Tibial artery (tissue), 4 donors: ENCODE measurements at regions not wholly inside any gene's neighbourhood (a gene's known extent, or its start where the extent isn't known, plus 50 kb on each side); places are given as distances from the start of the nearest gene placed in this dataset.

ENCODE experiments used
- DNase-seq, 2 donors: peaks; one replicate each; pipeline ENCODE4 v3.0.0-alpha.2; 2019
- H3K27ac ChIP-seq, 2 donors: fragments of 200-600 bp; sonication (generic) in 1 of 2; 1 replicate in 1 of 2; 2 replicates in 1 of 2; pipeline ENCODE4 v1.5.1; 2018 to 2019; ENCODE audit warnings: mild to moderate bottlenecking in 1 of 2
- H3K27me3 ChIP-seq, 2 donors: fragments of 200-600 bp; sonication (generic) in 1 of 2; one replicate each; pipeline versions ENCODE4 v1.5.1 to v1.6.0; 2016 to 2019
- H3K36me3 ChIP-seq, 3 donors: fragments of 200-600 bp; sonication (generic) in 2 of 3; one replicate each; pipeline ENCODE4 v1.5.1; 2016 to 2019; ENCODE audit warnings: mild to moderate bottlenecking in 2 of 3
- H3K4me1 ChIP-seq, 4 donors: fragments of 200-600 bp; sonication (generic) in 2 of 4; 1 replicate in 3 of 4; 2 replicates in 1 of 4; pipeline ENCODE4 v1.5.1; 2016 to 2019
- H3K4me3 ChIP-seq, 2 donors: fragments of 200-600 bp; sonication (generic) in 1 of 2; 1 replicate in 1 of 2; 2 replicates in 1 of 2; pipeline ENCODE4 v1.5.1; 2018 to 2019; ENCODE audit warnings: mild to moderate bottlenecking in 2 of 2
- H3K9me3 ChIP-seq, 3 donors: fragments of 200-600 bp; sonication (generic) in 1 of 3; one replicate each; pipeline ENCODE4 v1.5.1; 2016 to 2019
- intact Hi-C: fragments of 100-400 bp; cut with DNase I; formaldehyde crosslinking; loops from one replicate; pipeline ENCODE4 v1.15.0; 2023; ENCODE audit warnings: low total_unique reads
- TF ChIP-seq, protein P1 (sequence below), 2 experiments: fragments of 200-600 bp in 1 of 2; fragments of 450-650 bp in 1 of 2; IDR thresholded peaks; one replicate each; pipeline ENCODE4 v1.5.1; 2017 to 2019; ENCODE audit warnings: antibody characterized with exemption in 2 of 2, mild to moderate bottlenecking in 1 of 2, moderate library complexity in 1 of 2

DNA sequence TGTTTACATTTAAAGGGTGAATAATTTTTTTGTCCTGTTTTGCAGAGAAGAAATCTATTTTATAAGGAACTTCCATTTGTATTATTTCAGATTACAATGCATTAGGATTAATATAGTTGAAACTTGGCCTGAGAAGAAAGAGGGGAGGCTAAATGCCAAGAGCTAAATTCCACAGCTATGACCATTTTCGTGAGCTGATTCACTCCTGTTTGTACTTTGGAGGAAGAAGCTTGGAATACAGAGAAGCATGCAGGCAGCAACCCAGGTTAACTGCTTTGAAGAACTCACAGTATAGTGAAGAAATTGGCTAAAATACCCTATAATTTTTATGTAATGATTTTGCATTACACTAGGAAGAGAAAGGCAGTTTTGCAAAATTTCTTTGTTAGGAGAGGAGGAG lies 309.4 kb upstream of the KLF12 start:
- H3K27me3 ChIP-seq: no peaks in the 10 kb centered on the region
- intact Hi-C loops: no loop called here
- no peak overlapping the region for H3K4me3 ChIP-seq
- no peak overlapping the region for H3K27ac ChIP-seq
- H3K4me1 ChIP-seq: peaks cover 0 to 12% (median 5%) of the 10 kb centered on the region in 4 donors
- TF ChIP-seq, protein P1, sequence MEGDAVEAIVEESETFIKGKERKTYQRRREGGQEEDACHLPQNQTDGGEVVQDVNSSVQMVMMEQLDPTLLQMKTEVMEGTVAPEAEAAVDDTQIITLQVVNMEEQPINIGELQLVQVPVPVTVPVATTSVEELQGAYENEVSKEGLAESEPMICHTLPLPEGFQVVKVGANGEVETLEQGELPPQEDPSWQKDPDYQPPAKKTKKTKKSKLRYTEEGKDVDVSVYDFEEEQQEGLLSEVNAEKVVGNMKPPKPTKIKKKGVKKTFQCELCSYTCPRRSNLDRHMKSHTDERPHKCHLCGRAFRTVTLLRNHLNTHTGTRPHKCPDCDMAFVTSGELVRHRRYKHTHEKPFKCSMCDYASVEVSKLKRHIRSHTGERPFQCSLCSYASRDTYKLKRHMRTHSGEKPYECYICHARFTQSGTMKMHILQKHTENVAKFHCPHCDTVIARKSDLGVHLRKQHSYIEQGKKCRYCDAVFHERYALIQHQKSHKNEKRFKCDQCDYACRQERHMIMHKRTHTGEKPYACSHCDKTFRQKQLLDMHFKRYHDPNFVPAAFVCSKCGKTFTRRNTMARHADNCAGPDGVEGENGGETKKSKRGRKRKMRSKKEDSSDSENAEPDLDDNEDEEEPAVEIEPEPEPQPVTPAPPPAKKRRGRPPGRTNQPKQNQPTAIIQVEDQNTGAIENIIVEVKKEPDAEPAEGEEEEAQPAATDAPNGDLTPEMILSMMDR (IDR thresholded peaks at IDR 0.05): no peak
- H3K9me3 ChIP-seq: peaks cover 0 to 10% (median 0%) of the 10 kb centered on the region in 3 donors
- DNase-seq: no peak
- no peaks in the 10 kb centered on the region for H3K36me3 ChIP-seq

- no peaks in the 10 kb centered on the region for H3K27me3 ChIP-seq
- intact Hi-C loops: no loop called here
- H3K4me1 ChIP-seq: peaks cover 0 to 12% (median 5%) of the 10 kb centered on the region in 4 donors
- TF ChIP-seq, protein P1 (IDR thresholded peaks at IDR 0.05): no peak
- no peaks in the 10 kb centered on the region for H3K36me3 ChIP-seq
- no peak overlapping the region for H3K27ac ChIP-seq
- H3K9me3 ChIP-seq: peaks cover 0 to 10% (median 0%) of the 10 kb centered on the region in 3 donors
- DNase-seq: no peak
- no peak overlapping the region for H3K4me3 ChIP-seq
These were observed 308.5 kb upstream of the KLF12 start for GRCh38 chr13:74442751-74443150.

DNA sequence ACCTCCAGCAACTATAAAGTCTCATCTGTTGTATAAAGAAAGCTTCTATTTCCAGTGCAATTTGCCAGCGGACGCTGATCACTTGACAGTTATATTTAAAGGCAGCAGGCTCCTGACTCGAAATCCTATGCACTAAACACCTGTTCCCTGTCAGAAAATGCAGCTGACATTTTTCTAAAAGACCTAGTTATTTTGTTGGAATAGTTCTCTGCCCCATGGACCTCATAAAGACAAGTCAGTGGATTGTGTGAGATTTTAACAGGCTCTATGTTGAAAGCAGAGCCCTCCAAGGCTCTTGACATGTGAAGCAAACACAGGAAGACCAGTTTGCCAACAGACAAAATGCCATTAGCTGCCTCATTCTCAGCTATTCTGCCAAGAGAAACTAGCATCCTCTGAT lies 304.7 kb upstream of the KLF12 start:
- Histone ChIP-seq H3K36me3 (no peaks in the 10 kb centered on the region), H3K9me3 (peaks cover 0 to 10% (median 0%) of the 10 kb centered on the region in 3 donors), H3K4me3 (no peak overlapping the region), H3K27me3 (no peaks in the 10 kb centered on the region), H3K4me1 (peaks cover 0 to 9% (median 3%) of the 10 kb centered on the region in 4 donors), H3K27ac (no peak overlapping the region)
- DNase-seq: no peak
- TF ChIP-seq, protein P1 (IDR thresholded peaks at IDR 0.05): no peak
- intact Hi-C loops: no loop called here

DNA sequence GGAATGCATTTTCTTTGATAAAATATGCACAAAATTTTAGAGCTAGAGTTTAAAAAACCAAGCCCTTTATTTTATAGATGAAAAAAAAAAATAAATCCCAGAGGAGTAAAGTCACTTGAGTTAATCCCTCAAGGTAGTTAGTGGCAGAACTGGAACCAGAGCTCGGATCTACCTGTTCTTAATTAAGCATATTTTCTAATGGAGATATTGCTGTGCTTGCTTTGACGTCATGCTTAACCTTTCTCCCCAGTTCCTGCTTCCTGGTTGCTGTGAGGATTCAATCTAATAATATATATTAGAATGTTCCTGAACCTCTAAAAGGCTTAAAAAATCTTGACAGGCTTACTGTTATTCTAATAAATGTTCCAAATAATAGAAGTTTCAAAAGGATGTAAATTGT lies 300.6 kb upstream of the KLF12 start:
- TF ChIP-seq, protein P1 (IDR thresholded peaks at IDR 0.05): no peak
- H3K4me1 ChIP-seq: no peaks in the 10 kb centered on the region
- H3K4me3 ChIP-seq: no peak overlapping the region
- no peaks in the 10 kb centered on the region for H3K27me3 ChIP-seq
- H3K36me3 ChIP-seq: no peaks in the 10 kb centered on the region
- H3K9me3 ChIP-seq: no peaks in the 10 kb centered on the region
- intact Hi-C loops: no loop called here
- H3K27ac ChIP-seq: no peak overlapping the region
- DNase-seq: no peak

- no peak overlapping the region for H3K4me3 ChIP-seq
- TF ChIP-seq, protein P1 (IDR thresholded peaks at IDR 0.05): no peak
- H3K9me3 ChIP-seq: no peaks in the 10 kb centered on the region
- H3K27ac ChIP-seq: no peak overlapping the region
- no peak for DNase-seq
- H3K4me1 ChIP-seq: no peaks in the 10 kb centered on the region
- H3K36me3 ChIP-seq: no peaks in the 10 kb centered on the region
- intact Hi-C loops: no loop called here
- no peaks in the 10 kb centered on the region for H3K27me3 ChIP-seq
These were observed 290.3 kb upstream of the KLF12 start for GRCh38 chr13:74424455-74424854.

DNA sequence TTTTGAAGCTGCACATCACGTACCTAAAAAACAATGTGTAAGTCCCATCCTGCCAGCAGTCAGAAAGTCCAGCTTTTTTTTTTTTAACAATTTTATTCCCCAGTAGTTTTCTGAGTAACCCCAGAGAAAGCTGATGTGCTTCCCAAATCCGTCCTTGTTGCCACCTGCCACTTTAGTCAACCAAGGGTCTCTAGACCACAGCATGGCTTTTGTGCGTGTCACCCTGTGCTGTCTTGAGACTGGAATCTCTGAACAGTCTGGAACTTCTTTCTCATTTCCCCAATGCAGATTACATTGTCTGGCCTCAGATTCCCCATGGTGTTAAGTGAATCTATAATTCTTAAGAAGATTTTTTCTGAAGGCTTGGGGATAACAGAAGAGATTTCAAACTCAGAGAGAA lies 289.2 kb upstream of the KLF12 start:
- DNase-seq: no peak
- TF ChIP-seq, protein P1 (IDR thresholded peaks at IDR 0.05): no peak
- intact Hi-C loops: no loop called here
- Histone ChIP-seq H3K4me1 (no peaks in the 10 kb centered on the region), H3K4me3 (no peak overlapping the region), H3K27ac (no peak overlapping the region), H3K9me3 (no peaks in the 10 kb centered on the region), H3K27me3 (no peaks in the 10 kb centered on the region), H3K36me3 (no peaks in the 10 kb centered on the region)
